Loucy (cell line): ENCODE measurements at regions not wholly inside any gene's neighbourhood (a gene's known extent, or its start where the extent isn't known, plus 50 kb on each side); places are given as distances from the start of the nearest gene placed in this dataset.

ENCODE experiments used
- CTCF ChIP-seq: fragments of 200-600 bp; sonication (generic); conservative IDR thresholded peaks from 2 replicates; pipeline ENCODE4 v1.5.1; 2014; ENCODE audit warnings: mild to moderate bottlenecking, antibody characterized with exemption, low read length
- EZH2phosphoT487 ChIP-seq: fragments of 200-600 bp; IDR thresholded peaks from 2 replicates; pipeline ENCODE4 v1.6.1; 2018; ENCODE audit warnings: antibody characterized with exemption, mild to moderate bottlenecking, moderate library complexity, borderline replicate concordance

- TF ChIP-seq CTCF, result no peak
- no peak for TF ChIP-seq EZH2phosphoT487
These were observed 742.1 kb upstream of the MANEA start for GRCh38 chr6:94835264-94835663.
